GM18868 (cell line): ENCODE measurements at regions not wholly inside any gene's neighbourhood (a gene's known extent, or its start where the extent isn't known, plus 50 kb on each side); places are given as distances from the start of the nearest gene placed in this dataset.
"Not testable (repeated sequence)": the region's sequence is repeated elsewhere in the genome, so short reads cannot be mapped to it uniquely, and the experiment has no call there.

Experiments
- ATAC-seq: cut with Tn5 transposase; IDR thresholded peaks from one replicate; pipeline ENCODE4 v1.9.1; 2021; ENCODE audit warnings: mild to moderate bottlenecking, moderate library complexity; ENCODE audit not compliant: unreplicated experiment

DNA sequence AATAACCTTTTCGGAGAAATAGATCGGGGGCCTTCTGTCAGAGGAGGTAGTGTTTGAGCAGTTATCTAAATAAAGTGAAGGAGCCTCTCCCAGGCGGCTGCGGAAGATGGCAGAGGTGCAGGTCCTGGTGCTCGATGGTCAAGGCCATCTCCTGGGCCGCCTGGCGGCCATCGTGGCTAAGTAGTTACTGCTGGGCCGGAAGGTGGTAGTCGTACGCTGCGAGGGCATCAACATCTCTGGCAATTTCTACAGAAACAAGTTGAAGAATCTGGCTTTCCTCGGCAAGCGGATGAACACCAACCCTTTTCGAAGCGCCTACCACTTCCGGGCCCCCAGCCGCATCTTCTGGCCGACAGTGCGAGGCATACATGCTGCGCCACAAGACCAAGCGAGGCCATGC lies 186.1 kb downstream of the KTN1 start:
- no peak for ATAC-seq

DNA sequence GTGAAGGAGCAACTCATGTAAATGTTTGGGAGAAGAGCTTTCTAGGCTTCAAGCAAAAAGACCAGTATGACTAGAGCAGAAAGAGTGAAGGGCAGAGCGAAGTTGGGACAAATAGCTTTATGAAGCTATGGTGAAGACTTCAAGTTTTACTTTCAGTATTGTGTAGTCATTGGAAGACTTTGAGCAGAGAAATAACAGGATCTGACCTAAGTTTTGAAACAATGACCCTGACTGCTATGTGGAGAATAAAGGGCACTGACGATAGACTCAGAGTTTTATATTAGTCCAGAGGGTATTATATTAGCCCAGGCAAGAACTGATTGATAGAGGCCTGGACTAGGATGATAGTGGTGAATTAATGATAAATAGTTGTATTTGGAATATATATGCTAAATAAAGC lies 187.3 kb downstream of the KTN1 start:
- no peak for ATAC-seq

DNA sequence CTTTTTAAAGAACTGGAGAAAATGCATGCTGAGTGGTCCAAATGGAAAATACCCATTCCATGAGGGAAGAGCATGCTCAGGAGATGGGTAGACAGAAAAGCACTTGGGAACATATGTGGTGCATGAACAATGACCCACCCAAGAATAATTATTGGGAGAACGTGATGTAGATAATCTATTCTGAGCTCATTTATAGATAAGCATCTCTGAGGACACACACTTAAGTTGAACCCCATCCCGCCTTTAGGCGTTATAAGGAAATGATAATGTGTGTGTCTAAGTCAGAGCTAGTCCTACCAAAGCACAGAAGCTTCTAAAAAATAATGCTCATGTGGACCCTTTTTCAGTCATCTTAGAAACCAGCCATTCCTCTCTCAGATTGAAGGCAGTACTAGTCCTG lies 189.9 kb downstream of the KTN1 start:
- ATAC-seq, result no peak

DNA sequence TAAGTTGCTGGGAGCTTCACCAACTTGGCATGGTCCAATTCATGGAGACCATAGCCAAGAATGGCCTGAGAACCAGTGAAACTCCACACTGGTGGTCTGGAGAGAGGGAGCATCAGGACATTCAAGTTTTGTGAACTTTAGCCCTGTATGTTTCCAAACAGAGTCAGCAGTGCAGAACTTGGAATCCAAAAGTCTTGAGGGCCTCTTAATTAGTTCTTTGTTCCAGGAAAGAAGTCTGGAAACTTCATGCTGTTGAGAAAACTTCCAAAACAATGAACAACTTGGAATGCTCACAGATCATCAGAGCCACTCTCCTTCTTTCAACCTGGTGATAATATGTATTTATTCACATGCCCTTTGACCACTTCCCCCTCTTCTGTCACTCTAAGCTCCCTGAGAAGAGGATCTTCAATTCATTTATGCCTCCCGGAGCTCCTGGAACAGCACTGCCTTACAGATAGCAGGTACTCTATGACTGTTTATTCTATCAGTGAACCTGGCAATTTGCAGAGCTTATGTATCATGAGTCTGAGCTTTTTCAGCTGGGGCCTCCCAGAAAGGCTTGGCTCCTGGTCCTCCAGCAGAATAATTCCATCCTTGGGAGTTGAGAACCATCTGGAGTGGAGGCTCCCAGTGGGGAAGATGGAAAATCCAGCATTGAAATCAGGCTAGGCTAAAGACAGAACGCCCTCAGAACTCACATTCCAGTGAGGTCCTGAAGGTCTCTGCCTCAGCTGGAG lies 191.4 kb downstream of the KTN1 start:
- ATAC-seq, result no peak

DNA sequence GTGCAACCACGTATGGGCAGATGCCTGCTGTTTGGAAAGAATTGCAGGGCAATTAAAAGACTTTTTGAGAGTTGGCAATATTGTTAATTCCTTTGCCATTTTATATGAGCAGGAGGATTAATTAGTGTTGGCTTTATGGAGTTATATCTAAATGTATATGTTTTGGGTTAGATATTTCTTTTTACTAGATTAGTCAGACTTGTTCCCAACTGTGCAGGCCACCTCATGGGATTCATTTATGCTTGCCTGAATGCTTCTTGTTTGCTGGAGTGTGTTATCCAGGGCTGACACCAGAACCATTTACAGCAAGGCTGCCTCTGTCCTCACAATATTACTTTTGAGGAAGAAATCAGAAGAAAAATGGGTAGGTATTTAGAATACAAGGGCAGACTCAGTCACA lies 192.5 kb downstream of the KTN1 start:
- no peak for ATAC-seq

DNA sequence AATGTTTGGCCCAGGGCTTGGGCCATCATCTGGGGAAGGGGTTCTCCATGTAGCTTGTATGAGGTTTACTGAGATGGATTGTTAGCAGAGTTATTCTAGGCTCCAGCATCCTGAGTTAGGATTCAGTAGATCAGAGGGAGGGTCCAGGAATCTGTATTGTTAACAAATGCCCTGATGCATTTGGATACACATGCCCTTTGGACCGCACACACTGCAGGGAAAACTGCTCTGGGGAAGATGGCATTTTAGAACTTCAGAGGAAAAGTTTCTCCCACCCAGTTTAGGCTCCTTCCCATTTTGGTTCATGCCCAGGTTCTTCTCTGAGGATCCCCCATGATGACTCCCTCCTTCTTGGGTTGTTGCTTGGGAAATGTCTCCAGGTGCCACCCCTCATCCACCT lies 193.3 kb downstream of the KTN1 start:
- ATAC-seq, result no peak

DNA sequence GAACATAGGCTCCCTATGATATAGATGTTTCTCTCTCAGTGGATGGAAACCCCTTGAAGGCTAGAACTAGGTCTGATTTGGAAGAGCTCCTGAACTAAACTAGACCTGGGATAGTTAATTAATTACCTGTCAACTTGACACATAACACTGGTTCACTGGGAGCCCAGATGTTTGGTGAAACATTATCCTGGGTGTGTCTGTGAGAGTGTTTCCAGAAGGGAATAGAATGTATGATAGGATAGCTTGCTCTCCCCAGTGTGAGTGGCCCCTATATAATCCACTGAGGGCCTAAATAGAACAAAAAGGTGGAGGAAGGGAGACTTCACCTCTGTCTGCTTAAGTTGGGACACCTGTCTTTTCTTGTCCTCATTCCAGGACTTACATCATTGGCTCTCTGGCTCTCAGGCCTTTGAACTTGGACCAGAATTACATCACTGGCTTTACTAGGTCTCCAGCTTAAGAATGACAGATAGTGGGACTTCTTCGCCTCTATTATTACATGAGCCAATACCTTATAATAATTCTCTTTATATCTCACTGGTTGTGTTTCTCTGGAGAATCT lies 194.1 kb downstream of the KTN1 start:
- ATAC-seq, result no peak

DNA sequence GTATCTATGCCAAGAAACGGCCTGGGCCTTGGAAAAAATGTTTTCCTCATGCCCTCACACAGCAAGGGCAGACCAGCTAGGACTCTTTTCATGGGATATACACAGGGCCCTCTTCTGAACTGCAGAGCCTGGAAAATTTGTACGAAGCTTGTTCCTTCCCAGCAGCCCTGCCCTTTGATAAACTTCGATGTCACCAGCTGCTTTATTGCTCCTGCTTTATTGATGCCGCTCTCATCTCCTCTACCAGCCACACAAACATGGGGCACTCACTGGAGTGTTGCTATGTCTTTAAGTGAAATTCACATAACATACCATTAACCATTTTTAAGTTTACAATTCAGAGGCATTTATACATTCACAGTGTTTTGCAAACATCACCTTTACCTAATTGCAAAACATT lies 197.9 kb downstream of the KTN1 start:
- no peak for ATAC-seq

DNA sequence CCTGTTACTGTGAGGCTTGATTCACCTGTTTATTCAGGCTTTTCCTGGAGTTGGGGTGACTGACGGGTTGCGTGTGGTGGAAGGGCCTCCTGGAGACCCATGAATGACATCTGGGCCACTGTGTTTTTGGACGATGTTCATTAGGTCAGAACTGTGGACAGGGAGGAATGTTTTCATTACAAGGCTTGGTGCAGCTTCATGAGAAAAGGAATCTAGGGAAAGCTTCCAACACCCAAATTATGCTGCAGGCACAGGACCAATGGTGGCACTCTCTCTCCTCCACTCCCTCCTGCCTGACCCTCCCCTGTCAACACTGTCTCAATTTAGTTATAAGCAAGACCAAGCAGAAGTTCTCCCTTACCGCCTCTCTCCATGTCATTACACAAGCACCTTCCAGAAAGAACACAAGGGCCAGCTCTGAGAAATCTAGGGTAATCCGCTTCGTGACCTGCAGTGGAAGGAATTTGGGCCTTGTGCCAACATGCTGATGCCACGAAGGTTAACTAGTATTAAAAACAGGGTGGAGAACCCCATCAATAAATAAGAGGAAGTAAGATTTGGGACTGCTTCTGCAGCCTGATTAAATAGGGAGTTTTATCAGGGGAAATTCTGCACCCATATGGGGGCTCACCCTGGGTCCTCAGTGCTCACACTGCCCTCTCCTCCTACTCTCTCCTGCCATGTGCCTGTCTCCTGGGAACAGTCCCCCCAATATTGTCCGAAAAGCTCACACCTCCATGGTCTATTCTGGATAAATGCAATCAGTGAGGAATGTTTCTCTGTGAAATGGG lies 200.3 kb downstream of the KTN1 start:
- ATAC-seq, result peak; percentile 50

DNA sequence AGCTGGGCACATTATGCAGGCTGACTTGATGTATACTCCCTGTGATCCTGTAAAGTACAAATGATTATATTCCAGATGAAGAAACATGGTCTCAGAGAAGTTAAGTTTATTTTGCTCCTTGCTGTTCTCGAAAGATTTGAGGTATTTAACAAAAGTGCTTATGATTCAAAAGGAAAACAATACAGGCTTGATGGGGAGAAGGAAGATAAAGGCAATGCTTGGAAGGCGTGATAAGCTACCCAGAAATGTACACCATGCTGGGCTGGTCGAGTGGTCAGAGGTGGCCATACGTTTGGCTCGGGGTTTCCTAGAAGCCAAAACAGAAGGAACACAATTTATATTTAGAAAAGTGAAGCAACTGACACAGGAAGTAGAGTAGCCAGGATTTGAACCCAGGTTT lies 201.0 kb downstream of the KTN1 start:
- no peak for ATAC-seq

DNA sequence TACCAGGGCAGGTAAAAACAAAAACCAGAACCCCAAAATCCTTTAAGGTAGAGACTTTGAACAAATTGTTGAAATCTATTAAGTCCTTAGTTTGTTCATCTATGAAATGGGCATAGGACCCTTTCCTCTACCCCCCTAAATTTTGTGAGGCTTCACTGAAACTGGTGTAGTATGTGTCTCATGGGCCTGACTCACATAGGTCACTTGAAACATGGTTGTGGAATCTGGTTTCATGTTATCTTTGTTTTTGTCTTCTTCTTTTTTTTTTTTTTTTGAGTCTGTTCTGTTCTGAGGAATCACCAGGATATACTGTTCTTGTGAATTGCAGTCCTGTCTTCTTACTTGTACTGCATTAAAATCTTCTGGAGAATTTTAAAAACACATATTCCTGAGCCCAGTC lies 202.2 kb downstream of the KTN1 start:
- no peak for ATAC-seq

DNA sequence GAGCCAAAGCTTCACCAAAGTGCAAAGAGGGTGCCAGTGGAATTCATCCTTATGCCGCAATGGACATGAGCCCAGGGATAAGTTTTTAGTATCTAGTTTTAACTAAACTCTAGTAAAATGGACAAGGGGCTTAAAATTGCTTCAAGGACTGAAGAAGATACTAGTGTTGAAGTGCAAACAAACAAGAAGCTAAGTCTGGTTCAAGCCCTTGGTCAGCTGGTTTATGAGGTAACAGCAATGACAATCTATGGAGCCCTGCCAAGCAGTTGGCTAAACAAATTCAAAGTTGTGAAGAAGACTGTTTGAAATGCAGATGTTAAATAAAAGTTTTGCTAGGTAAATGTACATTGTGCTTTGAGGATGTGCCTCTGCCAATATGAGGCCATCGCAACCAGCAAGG lies 209.4 kb downstream of the KTN1 start:
- ATAC-seq, result no peak

DNA sequence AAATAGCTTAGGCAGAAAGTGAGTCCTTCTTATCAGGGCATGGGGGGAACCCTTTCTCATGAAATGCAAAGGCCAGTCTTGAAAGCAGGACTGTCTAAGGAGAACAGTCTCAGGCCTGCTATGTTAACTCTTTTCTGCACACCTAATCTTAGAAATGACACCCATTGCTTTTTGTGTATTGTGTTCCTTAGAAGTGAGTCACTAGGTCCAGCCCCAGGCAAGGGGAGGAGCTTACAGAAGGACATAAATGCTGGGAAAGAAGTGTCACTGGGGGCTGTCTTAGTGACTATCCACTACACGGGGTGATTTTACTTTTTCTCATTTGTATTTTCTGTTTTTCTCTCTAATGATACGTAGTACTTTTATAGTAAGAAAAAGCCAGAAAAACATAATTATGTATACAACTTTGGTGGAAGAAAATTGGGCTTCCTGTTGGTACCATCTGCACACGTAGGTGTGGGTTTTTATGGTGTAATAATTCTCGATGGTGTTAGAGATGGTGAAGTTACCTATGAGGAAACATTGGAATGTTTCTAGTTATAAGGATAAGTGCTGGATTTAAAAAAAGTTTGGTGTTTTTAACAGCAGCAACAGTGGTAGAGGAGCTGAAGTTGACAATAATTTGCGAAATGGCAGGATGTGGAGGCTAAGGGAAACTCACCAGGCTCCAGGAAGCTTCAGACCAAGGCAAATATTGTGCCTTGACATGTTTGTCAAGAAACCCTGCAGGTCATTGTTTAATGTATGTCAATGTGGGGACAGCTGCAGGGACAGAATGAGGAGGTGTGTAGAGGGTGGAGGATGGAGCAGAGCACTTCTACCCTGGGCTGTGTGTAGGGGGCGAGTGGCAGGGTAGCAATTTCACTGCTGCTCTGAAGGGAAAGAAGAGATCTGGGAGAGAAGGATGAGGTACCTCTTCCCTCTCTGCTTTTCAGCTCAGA lies 214.9 kb downstream of the KTN1 start:
- ATAC-seq, result no peak

DNA sequence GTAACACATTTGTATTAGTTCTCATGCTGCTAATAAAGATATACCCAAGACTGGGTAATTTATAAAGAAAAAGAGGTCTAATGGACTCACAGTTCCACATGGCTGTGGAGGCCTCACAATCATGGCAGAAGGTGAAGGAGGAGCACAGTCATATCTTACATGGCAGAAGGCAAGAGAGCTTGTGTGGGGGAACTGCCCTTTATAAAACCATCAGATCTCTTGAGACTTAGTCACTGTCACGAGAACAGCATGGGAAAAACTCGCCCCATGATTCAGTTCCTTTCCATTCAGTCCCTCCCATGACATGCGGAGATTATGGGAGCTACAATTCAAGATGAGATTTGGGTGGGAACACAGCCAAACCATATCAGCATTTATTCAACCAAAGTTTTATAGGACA lies 216.5 kb downstream of the KTN1 start:
- not testable (repeated sequence) for ATAC-seq

DNA sequence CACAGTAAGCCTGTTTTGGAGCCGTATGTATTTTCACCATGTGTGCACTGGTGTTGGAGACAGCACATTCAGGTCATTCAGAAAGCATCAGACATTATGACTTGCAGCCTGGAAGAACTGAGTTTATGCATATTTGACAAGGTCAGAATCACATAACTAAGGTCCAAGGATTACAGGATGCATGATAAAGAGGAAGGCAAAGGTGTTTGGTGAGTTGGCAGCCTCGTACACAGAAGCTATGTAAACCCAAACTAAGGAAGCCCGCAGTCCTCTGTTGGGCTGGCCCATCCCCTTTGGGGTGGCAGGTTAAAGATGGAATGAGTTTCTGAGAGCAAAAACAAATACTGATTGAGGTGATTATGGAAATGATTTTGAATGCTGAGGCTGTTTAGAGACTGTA lies 218.4 kb downstream of the KTN1 start:
- no peak for ATAC-seq

DNA sequence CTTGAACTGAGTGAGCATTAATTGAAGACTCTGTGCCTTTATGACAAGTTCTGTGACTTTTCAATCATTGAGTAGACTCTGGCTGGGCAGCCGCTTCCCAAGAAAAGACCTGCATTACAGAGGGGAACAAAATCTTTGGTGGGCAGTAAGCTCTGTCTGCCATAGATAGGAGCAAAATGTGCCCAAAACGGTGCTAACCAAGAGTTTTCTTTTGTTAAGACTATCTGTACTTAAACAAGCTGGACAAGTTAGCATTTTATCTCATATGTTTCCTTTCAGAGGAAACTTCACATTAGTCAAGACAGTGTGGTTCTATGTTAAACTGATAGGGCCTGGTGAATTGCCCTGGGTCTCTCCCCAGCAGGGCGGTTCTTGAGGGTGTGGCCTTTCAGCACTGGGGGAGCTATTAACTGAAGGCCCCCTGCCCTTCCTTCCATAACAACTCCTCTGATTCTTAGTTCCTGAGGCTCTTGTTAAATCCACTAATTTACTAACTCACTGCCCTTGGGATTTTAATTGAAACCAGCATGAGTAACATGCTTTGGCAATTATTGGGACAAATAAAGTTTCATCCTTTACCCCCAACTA lies 219.6 kb downstream of the KTN1 start:
- ATAC-seq, result no peak

DNA sequence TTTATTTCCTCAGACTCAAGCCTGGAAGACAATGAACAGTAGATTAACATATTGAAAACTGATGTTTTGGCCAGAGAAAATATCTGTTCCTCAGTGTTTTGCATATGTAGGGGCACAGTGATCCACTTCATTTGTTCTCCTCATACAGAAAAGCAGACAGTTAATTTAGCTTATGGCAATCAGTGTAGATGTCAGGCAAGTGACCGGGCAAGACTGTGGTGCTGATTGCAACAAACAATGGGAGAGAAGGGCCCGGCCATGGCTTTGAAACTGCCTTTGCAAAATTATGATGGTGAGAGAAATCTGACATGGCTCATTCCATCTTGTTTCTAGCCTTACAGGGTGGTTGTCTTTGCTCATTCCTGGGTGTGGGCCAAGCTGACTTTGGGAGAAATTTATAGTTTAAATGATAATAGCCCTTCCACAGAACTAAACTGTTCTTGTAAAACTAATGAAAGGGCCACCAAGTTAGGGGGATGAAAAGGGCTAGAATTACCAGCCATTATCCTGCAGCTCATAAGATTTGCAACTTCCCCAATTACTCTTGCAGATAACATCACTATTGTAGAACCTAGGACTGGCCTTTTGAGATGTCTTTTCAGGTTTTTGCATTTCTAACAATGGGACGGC lies 220.3 kb downstream of the KTN1 start:
- no peak for ATAC-seq

DNA sequence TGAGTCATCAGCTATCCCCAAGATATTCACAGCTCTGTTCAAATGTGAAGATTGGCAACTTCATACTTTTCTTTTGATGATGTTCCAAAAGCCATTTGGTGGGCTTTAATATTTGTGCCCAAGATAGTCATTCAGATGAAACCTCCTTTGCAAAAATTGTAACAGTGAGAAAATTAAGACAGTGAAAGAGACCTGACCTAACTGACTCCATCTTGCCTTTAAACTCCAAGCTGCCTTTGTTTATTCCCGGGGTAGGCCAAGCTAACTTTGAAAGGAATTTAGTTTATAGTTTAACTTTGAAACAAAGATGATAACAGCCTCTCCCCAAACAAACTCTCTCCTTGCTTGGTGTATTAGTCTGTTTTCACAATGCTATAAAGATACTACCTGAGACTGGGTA lies 221.1 kb downstream of the KTN1 start:
- no peak for ATAC-seq

DNA sequence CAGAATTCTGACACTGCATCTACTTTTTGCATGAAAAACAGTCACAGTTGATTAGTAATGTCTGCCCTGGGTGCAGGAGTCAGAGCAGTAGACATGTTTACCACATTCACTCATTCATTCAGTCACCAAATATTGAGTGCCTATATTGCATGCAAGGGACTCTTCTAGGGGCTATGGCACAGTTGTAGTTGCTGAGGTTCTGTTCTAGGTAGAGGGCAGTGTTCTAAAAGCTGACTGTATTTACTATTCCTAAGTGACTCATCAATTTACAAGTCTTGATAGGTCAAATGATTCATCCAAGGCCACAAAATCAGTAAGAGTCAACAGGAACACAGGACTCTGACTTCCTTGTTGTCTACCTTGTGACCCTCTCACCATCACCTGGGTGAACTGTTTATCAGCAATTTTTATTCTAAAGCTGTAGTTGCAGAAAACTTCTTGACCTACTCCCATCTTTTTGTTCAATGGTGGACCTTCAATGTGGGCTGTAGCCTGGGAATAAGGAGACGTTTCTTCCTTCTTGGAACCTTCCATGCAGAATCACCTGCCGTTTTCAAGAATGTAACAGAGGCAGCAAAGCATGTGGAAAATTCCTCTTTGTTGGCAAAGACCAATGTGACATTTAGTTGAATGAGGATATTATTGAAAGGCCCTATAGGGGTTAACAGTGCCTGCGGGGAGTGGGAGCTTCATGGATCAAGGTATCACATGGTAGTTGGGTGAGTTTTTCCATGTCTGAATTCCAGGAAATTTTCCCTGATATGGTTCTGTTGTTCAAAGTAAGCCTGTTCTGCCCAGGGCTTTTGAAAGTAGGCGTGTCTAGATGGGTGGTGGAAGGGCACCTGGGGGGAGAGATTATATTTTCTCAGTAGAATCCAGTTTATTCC lies 223.2 kb downstream of the KTN1 start:
- ATAC-seq, result no peak
